Activated CD8-positive, alpha-beta memory T cell treated with anti-CD3 and anti-CD28 coated beads for 36 hours (primary cell): ENCODE measurements at regions not wholly inside any gene's neighbourhood (a gene's known extent, or its start where the extent isn't known, plus 50 kb on each side); places are given as distances from the start of the nearest gene placed in this dataset.

Experiments
- CTCF ChIA-PET: fragments of 350-600 bp; sonication (Branson Sonifier 250); formaldehyde crosslinking; loops from one replicate; lab custom pipeline; 2021; ENCODE audit warnings: antibody characterized with exemption; lab: Charles Lee
- POLR2A ChIA-PET: fragments of 350-600 bp; sonication (Branson Sonifier 250); formaldehyde crosslinking; loops from one replicate; lab custom pipeline; 2021; ENCODE audit warnings: antibody characterized with exemption; lab: Charles Lee

DNA sequence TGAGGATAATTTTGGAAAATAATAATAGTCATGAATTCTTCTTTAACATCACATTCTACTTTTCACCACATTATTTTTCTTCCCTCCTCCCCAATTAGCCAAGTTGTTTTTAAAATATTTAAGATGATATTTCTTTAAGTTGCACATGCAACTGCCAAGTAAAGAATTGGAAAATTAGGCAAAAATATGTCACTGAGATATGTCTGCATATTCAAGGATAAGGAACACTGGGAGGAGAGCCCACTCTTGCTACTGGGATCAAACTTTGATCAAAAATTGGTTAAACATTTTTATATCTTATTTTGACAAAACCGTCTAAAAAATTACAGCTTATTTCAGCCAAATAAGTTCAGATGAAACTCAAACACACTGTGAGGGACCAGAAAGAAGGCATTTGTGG is 231.2 kb upstream of the TMTC1 start:
- ChIA-PET POLR2A (no interaction called here), CTCF (no interaction called here)

GRCh38 chr12:30012816-30013450 is 229.2 kb upstream of the TMTC1 start:
- ChIA-PET CTCF (no interaction called here), POLR2A (no interaction called here)

DNA sequence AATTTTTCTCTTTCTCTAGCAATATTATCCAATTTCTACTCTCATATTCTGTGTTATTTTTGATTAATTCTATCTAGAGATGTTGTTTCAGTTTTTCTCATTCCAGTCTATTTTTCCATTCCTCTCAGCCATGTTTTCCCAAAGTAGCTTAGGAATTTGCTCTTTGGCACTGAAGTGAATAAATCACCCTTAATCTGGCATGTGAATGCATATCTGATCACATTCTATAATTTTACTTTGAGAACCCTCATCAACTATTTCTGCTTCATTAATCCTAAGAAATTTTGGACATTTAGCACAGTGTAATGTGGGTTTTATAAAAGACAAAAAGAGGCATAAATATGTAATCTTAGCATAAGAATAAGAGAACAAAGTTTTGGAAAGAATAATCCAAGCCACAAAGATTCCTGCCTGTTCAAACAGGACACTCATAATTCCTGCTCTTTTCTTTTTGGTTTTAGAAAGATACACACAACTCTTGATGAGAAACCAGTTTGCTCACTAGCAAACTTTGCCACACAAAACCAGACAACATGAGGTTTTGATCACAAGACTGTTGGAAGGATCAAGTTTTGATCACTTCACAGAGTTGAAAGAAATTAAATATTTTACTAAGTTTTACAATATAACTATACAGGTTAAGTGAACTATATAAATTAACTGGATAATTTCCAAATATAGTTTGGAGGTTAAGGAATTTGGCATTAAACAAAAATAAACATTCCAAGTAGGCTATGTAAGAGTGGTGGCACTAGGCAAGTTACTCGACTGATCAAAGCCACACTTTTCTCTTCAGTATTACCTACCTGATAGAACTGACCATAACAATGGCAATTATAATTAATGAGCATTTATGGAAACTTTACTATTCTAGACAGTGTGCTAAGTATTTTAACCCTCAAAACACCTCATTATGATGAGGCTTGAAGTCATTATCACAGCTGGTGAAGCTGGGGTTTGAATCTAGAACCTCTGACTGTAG is 226.6 kb upstream of the TMTC1 start:
- POLR2A ChIA-PET, result no interaction called here
- CTCF ChIA-PET, result no interaction called here

DNA sequence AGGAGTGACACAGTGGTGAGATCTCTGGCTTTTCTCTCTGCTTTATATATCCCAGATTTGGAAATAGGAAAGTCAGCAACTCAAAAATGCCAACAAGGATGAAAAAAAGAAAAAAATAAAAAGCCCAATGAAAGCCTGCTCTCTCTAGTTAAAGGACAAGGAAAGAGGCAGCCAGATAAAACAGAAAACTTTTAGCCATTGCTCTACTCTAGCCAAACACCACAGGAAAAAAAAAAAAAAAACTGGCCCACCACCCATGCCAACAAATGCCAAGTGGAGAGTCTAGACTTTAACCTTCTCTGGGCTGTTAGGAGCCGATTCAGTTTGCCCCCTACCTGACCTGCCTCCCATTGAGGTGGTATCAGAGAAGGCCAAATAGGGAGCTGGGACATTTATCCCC is 222.3 kb upstream of the TMTC1 start:
- POLR2A ChIA-PET, result no interaction called here
- CTCF ChIA-PET, result no interaction called here

- ChIA-PET CTCF (no interaction called here), POLR2A (no interaction called here)
Observed at GRCh38 chr12:30003321-30003720, 219.6 kb upstream of the TMTC1 start.

DNA sequence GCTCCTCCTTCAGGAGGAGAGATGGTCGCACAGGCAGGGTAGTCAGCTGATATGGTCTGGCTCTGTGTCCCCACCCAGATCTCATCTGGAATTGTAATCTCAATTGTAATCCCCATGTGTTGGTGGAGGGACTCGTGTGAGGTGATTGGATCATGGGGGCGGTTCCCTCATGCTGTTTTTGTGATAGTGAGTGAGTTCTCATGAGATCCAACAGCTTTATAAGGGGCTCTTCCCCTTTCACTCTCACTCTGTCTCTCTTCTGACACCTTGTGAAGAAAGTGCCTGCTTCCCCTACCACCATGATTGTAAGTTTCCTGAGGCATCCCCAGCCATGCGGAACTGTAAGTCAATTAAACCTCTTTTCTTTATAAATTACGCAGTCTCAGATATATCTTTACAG is 218.9 kb upstream of the TMTC1 start:
- ChIA-PET CTCF (no interaction called here), POLR2A (no interaction called here)

- ChIA-PET POLR2A (no interaction called here), CTCF (no interaction called here)
Observed at GRCh38 chr12:30000401-30000800, 216.7 kb upstream of the TMTC1 start.

DNA sequence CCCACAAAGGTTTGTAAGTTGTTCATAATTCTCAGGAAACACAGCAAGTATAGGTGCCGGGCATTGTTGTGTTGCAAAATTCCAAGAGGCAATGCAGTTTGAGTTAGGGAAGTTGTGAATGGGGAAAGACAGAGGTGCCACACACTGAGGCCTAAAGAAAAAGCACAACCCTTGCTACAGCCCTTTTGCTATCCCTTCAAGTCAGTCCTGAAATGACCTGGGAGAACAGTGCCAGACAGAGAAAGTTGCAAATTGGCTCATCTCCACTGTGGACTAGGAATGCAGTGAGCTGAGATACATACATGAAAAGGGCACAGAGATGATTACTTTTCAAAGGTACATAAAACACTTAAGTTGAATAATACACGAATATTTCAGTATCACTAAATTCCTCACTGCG is 213.3 kb upstream of the TMTC1 start:
- ChIA-PET CTCF (no interaction called here), POLR2A (no interaction called here)

- ChIA-PET POLR2A (no interaction called here), CTCF (no interaction called here)
Observed at GRCh38 chr12:29992366-29992765, 208.6 kb upstream of the TMTC1 start.

- ChIA-PET CTCF (no interaction called here), POLR2A (no interaction called here)
Observed at GRCh38 chr12:29991924-29992323, 208.2 kb upstream of the TMTC1 start.

- ChIA-PET POLR2A (no interaction called here), CTCF (no interaction called here)
Observed at GRCh38 chr12:29990971-29991370, 207.2 kb upstream of the TMTC1 start.

DNA sequence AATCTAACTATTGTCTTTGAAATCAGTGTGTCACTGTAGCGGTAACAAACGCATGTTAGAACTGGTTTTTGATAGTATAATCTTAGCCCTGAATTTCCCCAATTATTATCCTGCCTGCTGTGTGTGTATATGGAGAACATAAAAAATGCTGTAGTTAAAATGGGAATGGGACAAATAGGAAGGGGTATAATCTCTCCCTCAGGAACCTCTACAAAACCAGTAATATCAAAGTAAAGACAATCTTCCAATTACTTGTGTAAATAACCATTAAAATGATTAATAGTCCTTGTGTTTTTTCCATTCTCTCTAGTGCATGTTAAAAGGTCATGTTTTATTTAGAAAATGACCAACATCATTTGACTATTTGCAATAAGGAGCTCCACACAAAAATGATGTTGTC is 200.1 kb upstream of the TMTC1 start:
- CTCF ChIA-PET, result no interaction called here
- POLR2A ChIA-PET, result no interaction called here

GRCh38 chr12:29980304-29980703 is 196.6 kb upstream of the TMTC1 start:
- CTCF ChIA-PET, result no interaction called here
- POLR2A ChIA-PET, result no interaction called here

DNA sequence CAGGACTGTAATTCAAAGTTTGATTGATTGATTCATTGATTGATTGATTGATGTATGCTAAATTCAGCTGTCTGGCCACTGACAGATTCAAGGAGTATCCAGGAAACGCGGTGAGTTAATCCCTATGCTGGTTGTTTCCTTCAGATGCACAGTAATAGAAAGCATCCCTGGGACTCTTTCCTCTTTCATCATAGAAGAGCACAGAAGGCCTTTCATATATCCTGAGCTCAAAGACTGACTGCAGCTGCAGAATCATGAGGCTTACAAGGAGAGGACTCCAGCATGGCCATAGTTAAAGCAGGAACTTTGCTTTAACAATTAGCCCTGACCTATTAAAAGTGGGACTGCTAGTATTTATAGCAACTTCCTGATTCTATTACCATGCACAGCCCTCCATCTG is 187.7 kb upstream of the TMTC1 start:
- CTCF ChIA-PET, result no interaction called here
- POLR2A ChIA-PET, result no interaction called here

GRCh38 chr12:29970501-29970900 is 186.8 kb upstream of the TMTC1 start:
- POLR2A ChIA-PET, result no interaction called here
- CTCF ChIA-PET, result no interaction called here

DNA sequence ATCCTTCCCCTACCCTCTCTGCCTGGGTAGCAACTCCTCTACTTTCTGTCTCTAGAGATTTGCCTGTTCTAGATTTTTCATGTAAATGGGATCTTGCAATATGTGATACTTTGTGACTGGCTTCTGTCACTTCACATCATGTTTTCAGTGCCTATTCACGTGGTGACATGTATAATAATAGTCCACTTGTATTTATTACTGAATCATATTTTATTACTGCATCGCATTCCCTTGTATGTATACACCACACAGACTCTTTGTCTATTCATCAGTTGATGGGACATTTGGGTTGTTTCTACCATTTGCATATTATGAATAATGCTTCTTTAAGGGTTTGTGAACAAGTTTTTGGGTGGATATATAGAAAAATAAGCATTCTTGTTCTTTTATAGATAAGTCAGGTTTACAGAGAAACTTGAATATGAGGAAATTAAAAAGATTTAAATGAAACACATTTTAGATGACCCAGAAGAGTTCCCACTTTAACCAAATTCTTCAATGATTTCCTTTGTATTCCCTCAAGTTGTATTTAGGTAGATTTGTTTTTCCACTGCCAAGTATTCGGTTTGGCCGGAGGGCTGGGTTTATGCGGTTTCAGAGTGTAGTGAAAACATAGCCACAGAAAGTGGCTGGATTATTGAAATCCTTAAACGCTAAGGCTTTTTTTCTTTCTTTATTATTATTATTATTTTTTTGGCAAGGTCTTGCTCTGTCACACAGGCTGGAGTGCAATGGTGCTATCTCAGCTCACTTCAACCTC is 178.7 kb upstream of the TMTC1 start:
- ChIA-PET POLR2A (no interaction called here), CTCF (no interaction called here)

- POLR2A ChIA-PET, result no interaction called here
- CTCF ChIA-PET, result no interaction called here
Observed at GRCh38 chr12:29961231-29961630, 177.5 kb upstream of the TMTC1 start.

DNA sequence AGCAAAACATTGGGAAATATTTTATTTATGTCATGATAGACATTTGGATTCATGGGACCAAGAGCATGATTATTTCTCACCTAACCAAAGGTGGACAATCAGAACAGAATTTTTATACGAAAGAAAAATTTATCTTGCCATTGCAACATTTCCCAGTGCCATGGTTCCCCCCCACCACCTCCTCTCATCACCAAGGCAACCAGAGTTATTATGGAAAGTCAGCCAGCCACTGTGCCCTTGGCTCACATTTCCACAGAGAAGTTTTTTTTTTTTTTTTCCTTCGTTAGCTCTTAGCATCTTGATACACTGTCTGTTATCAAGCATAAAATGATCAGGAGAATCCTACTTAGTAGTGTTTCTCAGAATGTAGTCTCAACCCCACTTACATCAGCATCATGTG is 176.4 kb upstream of the TMTC1 start:
- CTCF ChIA-PET, result interaction anchor here (0.6 kb wide), 2 partner anchors 68 to 623 kb away, joined by 3 to 4 read pairs; no protein-coding TSS in a partner anchor
- POLR2A ChIA-PET, result no interaction called here

DNA sequence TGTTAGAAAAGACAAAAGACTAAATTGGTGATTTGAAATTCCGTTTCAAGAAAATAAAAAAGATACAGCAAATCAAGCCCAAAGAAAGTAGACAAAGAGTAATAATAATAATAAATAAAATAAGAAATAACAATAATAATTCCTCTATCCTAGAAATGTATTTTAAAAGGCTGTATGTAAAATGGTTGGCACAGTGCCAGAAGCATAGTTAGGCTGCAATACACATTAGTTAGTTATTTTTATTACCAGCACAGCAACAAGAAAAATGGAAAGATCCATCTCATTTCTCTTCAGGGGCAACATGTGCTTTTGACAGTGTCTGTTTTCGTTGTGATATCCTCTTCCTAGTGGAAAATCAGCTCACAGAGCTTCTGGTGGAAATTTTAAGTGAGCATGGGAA is 174.1 kb upstream of the TMTC1 start:
- CTCF ChIA-PET, result no interaction called here

GRCh38 chr12:29945904-29946303 is 162.2 kb upstream of the TMTC1 start:
- POLR2A ChIA-PET, result no interaction called here
- CTCF ChIA-PET, result no interaction called here

More for the DNA sequence above, 174.1 kb upstream of the TMTC1 start:
- POLR2A ChIA-PET, result no interaction called here
